ENCODE measurements at regions not wholly inside any gene's neighbourhood (a gene's known extent, or its start where the extent isn't known, plus 50 kb on each side); places are given as distances from the start of the nearest gene placed in this dataset.

DNA sequence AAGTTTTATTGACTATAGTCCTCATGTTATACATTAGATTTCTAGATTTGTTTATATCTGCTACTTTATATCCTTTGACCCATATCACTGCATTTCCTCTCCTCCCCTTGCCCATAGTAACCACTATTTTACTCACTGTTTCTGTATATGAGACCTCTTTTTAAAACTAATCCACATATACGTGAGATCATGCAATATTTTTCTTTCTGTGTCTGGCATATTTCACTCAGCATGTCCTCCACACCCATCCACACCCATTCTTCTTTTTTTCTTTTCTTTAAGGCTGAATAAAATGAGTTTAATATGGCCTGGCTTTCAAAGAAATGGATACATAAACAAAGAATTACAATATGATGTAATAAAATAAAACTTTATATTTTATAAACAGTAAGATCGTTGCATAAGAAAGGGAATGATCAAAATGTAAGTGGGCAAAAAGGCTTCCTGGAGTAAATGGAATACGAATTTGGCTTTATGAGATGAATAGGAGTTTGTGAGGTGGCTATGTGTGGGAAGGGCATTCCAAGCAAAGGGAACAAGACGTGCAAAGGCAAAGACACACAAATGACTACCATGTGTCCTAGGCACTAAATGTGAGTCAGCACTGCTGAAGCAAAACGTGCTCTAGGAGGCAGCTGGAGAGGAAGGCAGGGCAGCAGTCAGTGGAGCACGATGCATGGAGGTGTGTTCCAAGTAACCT lies 53.2 kb upstream of the HIF1A start:
- no peaks in the 10 kb centered on the region for H3K9me3 Mint-ChIP-seq
- intact Hi-C loops (cut with micrococcal nuclease), result no loop called here
- no peak overlapping the region for H3K4me3 Mint-ChIP-seq
- TF ChIP-seq, protein P1, sequence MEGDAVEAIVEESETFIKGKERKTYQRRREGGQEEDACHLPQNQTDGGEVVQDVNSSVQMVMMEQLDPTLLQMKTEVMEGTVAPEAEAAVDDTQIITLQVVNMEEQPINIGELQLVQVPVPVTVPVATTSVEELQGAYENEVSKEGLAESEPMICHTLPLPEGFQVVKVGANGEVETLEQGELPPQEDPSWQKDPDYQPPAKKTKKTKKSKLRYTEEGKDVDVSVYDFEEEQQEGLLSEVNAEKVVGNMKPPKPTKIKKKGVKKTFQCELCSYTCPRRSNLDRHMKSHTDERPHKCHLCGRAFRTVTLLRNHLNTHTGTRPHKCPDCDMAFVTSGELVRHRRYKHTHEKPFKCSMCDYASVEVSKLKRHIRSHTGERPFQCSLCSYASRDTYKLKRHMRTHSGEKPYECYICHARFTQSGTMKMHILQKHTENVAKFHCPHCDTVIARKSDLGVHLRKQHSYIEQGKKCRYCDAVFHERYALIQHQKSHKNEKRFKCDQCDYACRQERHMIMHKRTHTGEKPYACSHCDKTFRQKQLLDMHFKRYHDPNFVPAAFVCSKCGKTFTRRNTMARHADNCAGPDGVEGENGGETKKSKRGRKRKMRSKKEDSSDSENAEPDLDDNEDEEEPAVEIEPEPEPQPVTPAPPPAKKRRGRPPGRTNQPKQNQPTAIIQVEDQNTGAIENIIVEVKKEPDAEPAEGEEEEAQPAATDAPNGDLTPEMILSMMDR (IDR thresholded peaks at IDR 0.05), result no peak
- 88% methylated on average over 6 of the region's 6 CpGs for WGBS (ENCODE audit: insufficient coverage)
- no peak overlapping the region for H3K4me3 ChIP-seq (ENCODE audit: low read length)
- no peaks in the 10 kb centered on the region for H3K4me1 Mint-ChIP-seq
- no peak overlapping the region for H3K27ac ChIP-seq (ENCODE audit: low read length)
- H3K4me1 ChIP-seq (ENCODE audit: control insufficient read depth, insufficient read depth, low read length), result no peaks in the 10 kb centered on the region
- ATAC-seq (no peak), DNase-seq (no peak)
- no peaks in the 10 kb centered on the region for H3K36me3 ChIP-seq (ENCODE audit: control insufficient read depth, insufficient read depth, low read length)
- no peaks in the 10 kb centered on the region for H3K27me3 ChIP-seq (ENCODE audit: control insufficient read depth, insufficient read depth, low read length)
- H3K36me3 Mint-ChIP-seq, result no peaks in the 10 kb centered on the region
- H3K27me3 Mint-ChIP-seq (ENCODE audit: low read depth in 2 of 2), result no peaks in the 10 kb centered on the region
- H3K9me3 ChIP-seq (ENCODE audit: control insufficient read depth, insufficient read depth, low read length), result no peaks in the 10 kb centered on the region
- no peak overlapping the region for H3K27ac Mint-ChIP-seq

DNA sequence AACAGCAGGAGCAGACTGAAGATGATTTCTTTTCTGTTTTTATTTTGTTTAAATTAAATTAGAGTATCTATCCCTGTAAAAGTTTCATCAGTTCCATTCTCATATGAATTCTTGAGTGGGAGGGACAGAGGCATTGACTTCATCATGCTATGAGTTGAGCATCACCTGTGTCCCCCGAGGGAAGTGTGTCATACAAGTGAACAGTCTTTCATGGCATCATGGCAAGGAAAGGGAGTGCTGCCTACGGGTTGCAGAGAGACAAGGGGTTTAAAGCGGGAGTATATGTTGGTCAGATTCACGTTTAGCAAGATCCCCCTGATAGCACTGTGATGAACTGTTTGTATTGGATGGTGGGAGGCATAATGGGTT lies 52.7 kb upstream of the HIF1A start:
- Mint-ChIP-seq H3K36me3 (no peaks in the 10 kb centered on the region), H3K4me1 (no peaks in the 10 kb centered on the region), H3K4me3 (no peak overlapping the region), H3K27ac (no peak overlapping the region), H3K9me3 (no peaks in the 10 kb centered on the region), H3K27me3 (ENCODE audit: low read depth in 2 of 2) (no peaks in the 10 kb centered on the region)
- Histone ChIP-seq H3K27me3 (ENCODE audit: control insufficient read depth, insufficient read depth, low read length) (no peaks in the 10 kb centered on the region), H3K36me3 (ENCODE audit: control insufficient read depth, insufficient read depth, low read length) (no peaks in the 10 kb centered on the region), H3K27ac (ENCODE audit: low read length) (no peak overlapping the region), H3K4me3 (ENCODE audit: low read length) (no peak overlapping the region), H3K9me3 (ENCODE audit: control insufficient read depth, insufficient read depth, low read length) (no peaks in the 10 kb centered on the region), H3K4me1 (ENCODE audit: control insufficient read depth, insufficient read depth, low read length) (no peaks in the 10 kb centered on the region)
- TF ChIP-seq, protein P1 (IDR thresholded peaks at IDR 0.05), result no peak
- 92% methylated on average over 4 of the region's 4 CpGs for WGBS (ENCODE audit: insufficient coverage)
- DNase-seq, result no peak
- ATAC-seq, result no peak
- intact Hi-C loops (cut with micrococcal nuclease), result no loop called here

DNA sequence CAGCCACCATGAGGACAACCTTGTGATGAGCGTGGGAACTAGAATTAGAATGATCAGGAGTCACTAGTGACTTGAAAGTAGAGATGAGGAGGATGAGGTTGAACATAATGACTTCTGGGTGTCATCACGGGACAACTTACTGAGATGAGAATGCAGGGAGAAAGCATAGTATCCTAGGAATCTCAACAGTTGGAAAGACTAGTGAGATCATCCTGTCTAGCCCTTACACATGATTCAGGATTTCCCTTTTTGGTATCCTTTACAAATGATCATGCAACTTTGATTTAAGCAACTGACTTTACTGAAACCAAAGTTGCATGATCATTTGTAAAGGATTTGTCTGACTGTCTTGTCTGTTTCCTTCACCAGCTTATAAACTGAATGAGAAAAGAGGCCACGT lies 51.8 kb upstream of the HIF1A start:
- Histone ChIP-seq H3K27ac (ENCODE audit: low read length) (no peak overlapping the region), H3K36me3 (ENCODE audit: control insufficient read depth, insufficient read depth, low read length) (no peaks in the 10 kb centered on the region), H3K4me1 (ENCODE audit: control insufficient read depth, insufficient read depth, low read length) (no peaks in the 10 kb centered on the region), H3K4me3 (ENCODE audit: low read length) (no peak overlapping the region), H3K9me3 (ENCODE audit: control insufficient read depth, insufficient read depth, low read length) (no peaks in the 10 kb centered on the region), H3K27me3 (ENCODE audit: control insufficient read depth, insufficient read depth, low read length) (no peaks in the 10 kb centered on the region)
- Mint-ChIP-seq H3K27ac (no peak overlapping the region), H3K4me3 (no peak overlapping the region), H3K4me1 (no peaks in the 10 kb centered on the region), H3K9me3 (no peaks in the 10 kb centered on the region), H3K36me3 (no peaks in the 10 kb centered on the region), H3K27me3 (ENCODE audit: low read depth in 2 of 2) (no peaks in the 10 kb centered on the region)
- TF ChIP-seq, protein P1 (IDR thresholded peaks at IDR 0.05), result no peak
- no peak for ATAC-seq
- no peak for DNase-seq
- intact Hi-C loops (cut with micrococcal nuclease), result no loop called here
- 98% methylated on average over 3 of the region's 3 CpGs for WGBS (ENCODE audit: insufficient coverage)

DNA sequence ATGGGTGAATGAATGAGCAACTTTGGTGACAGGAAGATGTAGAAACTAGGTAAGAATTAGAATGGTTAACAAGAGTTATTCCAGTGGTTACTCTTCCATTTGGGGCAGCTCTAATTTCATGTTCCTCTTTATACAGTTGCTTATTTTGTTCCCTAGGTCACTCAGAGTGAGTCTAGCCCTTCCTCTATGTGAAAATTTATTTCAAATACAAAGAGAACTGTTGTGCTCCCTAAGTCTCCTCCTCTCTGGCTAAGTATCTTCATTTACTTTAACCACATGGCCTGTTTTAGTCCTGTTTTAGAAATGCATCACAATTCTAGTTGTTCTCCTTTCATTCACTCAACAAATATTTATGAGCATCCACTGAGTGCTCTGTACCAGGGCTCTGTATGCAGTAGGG lies 51.1 kb upstream of the HIF1A start:
- intact Hi-C loops (cut with micrococcal nuclease), result no loop called here
- no peaks in the 10 kb centered on the region for H3K36me3 Mint-ChIP-seq
- ATAC-seq (no peak), DNase-seq (no peak)
- Histone ChIP-seq H3K27ac (ENCODE audit: low read length) (no peak overlapping the region), H3K4me1 (ENCODE audit: control insufficient read depth, insufficient read depth, low read length) (no peaks in the 10 kb centered on the region), H3K36me3 (ENCODE audit: control insufficient read depth, insufficient read depth, low read length) (no peaks in the 10 kb centered on the region), H3K27me3 (ENCODE audit: control insufficient read depth, insufficient read depth, low read length) (no peaks in the 10 kb centered on the region), H3K4me3 (ENCODE audit: low read length) (no peak overlapping the region), H3K9me3 (ENCODE audit: control insufficient read depth, insufficient read depth, low read length) (no peaks in the 10 kb centered on the region)
- H3K4me3 Mint-ChIP-seq, result no peak overlapping the region
- H3K27me3 Mint-ChIP-seq (ENCODE audit: low read depth in 2 of 2), result no peaks in the 10 kb centered on the region
- H3K9me3 Mint-ChIP-seq, result no peaks in the 10 kb centered on the region
- TF ChIP-seq, protein P1 (IDR thresholded peaks at IDR 0.05), result no peak
- no peak overlapping the region for H3K27ac Mint-ChIP-seq
- no peaks in the 10 kb centered on the region for H3K4me1 Mint-ChIP-seq
